HG03095 (cell line): ENCODE measurements at regions not wholly inside any gene's neighbourhood (a gene's known extent, or its start where the extent isn't known, plus 50 kb on each side); places are given as distances from the start of the nearest gene placed in this dataset.

ENCODE experiments used
- ATAC-seq: cut with Tn5 transposase; IDR thresholded peaks from one replicate; pipeline ENCODE4 v1.9.1; 2021; ENCODE audit warnings: moderate library complexity; ENCODE audit not compliant: unreplicated experiment

DNA sequence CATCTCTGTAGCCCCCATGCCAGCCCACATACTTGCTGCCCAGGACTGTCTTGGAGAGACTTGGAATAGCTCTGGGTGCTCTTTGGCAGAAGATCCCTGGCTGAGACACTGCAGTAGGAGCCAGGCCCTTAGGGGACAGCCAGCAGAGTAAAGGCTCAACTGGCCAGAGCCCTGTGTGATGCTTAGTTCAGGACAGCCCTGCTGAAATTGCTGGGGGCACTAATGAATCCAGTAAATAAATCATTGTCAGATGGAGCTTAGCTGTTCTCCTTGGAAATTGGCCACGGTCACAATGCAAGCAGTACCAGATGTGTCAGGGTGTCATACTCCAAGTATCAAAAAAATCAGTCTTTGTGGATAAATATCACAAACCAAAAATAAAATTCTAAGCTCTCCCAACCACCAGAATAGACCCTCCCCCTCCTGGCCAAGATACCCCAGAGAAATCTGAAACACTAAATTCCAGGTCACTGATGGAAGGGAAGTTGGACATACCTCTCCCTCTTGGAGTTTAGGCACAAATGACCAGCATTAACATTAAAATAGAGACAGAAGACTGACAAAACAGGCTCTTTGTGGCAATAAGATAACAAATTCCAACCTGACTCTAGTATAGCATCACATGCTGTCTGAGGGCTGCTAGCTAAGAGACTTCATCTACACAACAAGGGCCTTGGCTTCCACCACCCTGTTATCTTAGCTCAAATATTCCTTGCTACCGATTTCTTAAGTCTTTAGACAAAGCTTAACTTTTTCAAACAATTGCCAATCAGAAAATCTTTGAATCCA, 83.2 kb upstream of the DNAH14 start:
- no peak for ATAC-seq

DNA sequence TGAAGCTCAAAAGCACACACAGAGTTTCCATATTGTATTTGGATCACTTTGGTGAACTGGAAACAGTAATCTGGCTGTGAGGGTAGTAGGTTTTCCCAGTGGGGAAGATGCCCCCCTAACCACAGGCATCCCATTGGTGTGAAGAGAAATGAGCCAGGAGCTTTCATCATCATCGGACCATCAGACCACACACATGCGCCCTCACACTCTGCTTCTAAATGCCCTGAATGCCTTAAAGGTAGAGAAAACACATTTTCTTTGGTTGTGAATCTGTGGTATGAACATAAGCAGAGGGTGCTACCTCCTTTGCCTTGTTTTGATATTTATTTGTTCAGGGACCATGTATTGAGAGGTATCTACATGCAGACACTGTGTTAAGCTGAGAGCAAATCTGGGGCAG, 79.0 kb upstream of the DNAH14 start:
- ATAC-seq = no peak

DNA sequence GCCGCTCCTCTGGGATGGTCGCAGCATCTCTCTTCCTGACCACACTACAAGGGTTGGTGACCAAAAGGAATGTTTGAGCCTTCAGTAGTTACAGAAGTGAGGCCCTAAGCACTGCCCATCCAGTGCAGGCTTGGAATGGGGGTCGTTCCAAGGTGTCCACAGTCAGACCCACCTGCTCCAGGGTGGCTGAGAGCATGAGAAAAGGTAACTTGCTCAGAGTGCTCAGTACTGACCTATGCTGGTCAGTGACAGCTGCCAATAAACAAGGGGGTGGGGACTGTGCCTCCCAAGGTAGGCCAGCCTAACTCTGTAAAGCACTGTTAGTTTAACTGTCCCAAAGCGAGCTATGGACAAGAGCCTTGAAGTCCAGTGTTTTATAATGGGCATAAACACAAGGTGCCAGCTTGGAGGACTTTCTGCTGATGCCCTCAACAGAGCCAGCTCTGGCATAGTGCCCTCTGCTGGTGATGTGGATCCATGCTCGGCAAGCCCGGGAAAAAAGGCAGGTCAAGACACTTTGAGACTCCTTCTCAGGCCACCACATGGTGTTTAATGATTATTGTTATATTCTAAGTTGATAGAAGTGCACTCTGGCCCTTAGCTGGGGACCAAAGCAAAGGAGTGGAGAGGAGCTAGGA, 78.1 kb upstream of the DNAH14 start:
- ATAC-seq = peak; percentile 66

DNA sequence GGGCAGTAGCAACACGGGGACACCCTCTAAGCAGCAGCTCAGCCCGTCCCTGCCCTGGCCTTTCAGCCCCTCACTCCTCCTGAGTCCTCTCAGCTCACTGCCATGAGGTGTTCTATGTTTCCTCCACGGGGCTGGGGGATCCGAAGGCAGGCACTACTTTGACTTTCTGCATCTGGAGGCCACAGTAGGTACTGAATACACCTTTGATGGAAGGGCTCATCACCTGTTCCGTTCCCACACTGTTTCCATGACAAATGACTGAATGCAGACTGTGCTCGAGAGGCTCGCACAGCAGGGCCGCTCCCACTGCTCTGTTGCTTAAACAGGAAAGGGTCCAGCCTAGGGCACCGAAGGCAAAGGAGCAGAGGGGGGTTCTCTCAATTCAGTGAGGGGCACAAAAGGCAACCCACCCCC, 77.6 kb upstream of the DNAH14 start:
- no peak for ATAC-seq

DNA sequence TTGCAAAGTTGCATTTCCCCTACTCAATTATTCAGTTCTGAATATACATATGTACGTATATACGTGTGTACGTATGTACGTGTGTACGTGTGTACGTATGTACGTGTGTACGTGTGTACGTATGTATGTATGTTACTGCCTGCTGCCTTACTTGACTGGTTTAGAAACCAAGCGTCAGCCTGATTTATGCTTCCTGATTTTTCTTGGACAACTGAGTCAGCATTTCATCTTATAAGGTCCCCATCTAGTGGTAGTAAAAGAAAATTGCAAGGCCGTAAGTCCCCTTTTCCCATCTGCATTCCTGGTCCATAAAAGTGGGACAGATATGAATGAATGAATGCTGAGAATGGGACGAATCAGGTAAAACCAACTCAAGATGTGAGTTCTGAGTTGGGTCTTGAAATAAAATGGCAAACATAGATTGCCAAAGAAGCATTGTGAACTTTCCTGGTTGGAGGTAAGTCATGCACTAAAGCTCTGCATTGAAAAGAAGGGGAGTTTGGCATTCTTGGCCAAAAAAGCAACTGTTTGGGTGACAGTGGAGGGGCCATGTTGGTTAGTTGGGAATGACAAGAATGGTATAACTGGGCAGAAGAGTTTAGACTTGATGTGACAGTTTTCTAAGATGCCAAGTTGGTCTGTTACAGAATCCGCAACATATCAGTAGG, 76.4 kb upstream of the DNAH14 start:
- no peak for ATAC-seq

DNA sequence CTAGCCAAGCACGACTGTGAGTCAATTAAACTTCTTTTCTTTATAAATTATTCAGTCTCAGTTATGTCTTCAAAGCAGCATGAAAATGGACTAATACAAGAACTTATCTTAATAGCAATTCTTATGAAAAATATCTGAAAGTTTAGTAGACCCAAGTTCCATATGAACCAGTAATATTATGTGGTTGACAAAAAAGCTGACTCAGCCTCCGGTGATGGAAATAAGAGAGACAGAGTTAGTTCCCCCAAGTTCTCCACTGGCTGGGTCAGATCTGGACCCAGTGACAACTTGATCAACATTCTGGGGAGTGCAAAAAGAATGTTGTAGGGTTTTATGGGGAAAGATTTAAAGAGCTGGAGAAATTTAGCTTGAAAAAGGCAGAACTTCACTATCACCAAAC, 72.5 kb upstream of the DNAH14 start:
- no peak for ATAC-seq

DNA sequence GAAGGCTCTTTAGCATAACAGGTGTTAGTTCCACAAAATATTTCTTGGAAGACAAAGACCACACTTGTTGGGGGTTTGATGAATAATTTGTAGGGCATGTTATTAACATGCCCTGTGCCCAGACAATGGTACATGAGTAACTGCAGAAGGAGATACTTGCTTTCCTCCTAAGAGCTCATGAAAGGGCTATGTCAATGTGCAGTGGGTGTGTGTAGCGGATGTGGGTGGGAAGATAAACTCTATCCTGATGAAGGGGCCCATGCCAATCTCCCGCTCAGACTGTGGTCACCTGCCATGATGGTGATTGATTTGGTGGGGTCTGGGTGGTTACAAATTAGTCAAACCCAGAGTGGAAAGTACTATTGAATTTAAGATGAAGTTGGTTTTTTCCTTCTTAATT, 69.8 kb upstream of the DNAH14 start:
- ATAC-seq = no peak

DNA sequence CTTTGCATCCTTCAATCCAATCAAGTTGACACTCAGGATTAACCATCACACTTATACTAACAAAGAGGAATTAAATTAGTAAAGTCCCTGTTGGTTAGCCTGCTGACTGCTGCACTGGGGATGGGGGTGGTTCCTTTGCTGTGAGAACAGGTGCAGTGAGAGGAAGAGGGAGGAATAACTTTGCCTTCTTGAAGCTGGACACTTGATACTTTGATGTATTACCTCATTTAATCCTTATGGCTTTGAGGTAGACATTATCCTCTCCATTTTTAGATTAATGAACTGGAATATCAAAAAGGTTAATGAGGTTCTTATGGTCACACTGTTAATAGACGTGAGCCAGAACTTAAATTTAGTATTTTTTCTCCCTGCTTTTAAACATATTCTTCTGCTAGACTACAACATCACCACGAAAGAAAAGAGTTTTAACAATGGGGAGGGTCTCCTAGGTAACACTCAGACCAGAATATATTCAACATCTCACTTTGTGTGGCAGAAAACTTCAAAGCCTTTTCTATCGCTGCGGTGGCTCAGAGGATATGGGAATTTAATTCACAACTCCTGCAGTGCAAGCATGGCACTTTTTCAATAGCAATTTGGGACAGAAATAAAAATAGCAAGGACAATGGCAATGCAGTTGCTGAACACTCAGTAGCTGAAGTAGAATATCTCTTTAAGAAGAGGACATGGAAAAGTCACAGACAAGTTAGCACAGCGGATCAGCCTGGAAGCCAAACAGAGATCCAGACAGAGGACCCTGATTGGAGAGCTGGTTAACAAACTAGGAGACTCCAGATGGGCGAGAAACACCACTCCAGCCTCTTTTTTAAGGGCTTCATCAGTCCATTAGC, 68.8 kb upstream of the DNAH14 start:
- ATAC-seq = no peak

DNA sequence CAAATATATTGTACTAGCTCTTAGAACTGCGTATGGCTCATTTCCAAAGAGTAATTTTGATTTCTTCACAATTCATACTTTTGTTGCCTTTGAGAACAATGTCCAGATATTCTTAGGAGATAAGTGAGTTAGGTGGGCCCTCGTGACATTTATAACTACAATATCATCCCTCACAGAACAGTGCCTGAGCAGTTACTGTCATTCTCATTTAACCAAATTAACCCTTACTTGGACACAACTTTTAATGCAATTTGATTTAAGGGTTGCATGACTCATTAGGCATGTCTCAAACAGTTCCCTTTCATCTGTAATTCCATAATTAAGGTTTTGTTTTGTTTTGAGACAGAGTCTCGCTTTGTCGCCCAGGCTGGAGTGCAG, 68.1 kb upstream of the DNAH14 start:
- no peak for ATAC-seq

DNA sequence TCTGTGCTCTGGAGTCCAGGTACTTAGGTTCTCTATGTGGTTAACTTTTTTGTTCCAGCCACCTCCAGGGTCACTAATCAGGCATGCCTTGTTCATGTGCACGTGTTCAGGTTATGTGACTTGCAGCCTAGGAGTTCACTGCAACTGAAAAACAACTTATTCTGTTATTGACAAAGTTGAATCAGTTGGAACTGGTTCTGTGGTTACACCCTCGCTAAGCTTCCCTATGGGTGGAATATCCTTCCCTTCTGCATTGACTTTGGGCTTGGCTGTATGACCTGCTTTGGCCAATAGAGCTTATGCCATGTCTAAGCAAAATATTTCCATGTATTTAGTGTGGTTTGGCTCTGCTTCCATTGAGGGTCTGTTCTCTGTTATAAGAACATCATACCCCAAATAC, 66.0 kb upstream of the DNAH14 start:
- ATAC-seq = no peak

DNA sequence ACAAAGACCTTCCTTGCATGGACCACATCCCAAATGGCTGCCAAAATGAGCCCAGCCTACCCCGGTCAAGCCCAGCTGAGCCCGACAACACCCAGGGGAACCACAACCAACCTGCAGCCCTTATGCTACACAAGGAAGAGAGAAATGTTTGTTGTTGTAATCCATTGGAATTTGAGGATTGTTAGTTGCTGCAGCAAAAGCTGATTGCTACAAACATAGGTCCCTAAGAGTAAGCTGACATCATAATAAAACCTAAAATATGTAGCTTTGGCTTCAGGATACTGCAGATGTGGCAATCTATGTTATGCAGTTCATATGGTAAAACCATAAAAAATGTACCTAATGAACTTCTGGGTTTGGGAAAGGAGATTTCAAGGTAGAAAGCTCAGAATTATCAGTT, 65.5 kb upstream of the DNAH14 start:
- no peak for ATAC-seq

DNA sequence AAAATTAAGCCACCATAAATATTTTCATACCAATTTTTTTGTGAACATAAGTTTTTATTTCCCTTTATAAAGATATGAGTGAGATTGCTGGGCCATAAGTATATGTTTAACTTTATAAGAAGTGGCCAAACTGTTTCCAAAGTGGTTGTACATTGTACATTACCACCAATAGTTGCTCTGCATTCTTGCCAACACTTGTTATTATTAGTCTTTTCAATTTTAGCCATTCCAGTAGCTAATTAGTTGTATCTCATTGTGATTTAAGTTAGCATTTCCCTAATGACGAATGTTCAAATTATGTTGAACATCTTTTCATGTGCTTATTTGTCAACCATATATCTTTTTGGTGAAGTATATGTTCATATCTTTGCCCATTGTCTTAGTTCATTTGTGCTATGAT, 64.0 kb upstream of the DNAH14 start:
- ATAC-seq = no peak

DNA sequence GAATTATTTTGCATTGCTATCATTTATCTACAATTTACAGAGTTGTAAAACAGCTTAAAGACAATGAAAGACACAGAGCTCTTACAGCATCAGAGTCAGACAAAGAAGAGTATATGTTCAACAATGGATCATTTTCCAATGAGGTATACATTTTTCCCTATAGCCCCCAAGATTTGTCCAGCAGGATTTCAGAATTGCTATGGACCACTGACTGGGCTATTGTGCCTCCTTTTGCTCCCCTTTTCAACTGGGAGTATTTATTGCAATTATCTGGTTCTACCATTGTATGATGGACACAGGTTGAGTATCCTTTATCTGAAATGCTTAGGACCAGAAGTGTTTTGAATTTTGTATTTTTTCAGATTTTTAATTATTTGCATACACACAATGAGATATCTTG, 62.5 kb upstream of the DNAH14 start:
- ATAC-seq = no peak

DNA sequence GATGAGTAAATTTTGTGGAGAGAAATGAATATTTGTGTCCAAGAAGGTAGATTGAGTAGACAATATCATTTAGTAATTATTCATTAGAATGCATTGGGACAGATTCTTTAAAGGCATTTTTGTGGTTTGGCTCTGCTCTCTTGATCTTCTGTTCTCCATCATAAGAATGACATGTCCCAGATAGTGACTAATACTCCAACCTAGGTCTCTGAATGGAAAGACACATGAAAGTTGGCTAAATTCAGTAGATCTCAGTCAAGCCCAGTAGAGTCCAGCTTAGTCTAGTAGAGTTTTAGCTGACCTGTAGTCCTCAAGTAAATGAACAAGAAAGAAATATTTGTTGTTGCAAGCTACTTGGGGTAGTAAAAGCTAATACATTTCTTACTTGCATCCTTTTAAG, 61.8 kb upstream of the DNAH14 start:
- no peak for ATAC-seq

DNA sequence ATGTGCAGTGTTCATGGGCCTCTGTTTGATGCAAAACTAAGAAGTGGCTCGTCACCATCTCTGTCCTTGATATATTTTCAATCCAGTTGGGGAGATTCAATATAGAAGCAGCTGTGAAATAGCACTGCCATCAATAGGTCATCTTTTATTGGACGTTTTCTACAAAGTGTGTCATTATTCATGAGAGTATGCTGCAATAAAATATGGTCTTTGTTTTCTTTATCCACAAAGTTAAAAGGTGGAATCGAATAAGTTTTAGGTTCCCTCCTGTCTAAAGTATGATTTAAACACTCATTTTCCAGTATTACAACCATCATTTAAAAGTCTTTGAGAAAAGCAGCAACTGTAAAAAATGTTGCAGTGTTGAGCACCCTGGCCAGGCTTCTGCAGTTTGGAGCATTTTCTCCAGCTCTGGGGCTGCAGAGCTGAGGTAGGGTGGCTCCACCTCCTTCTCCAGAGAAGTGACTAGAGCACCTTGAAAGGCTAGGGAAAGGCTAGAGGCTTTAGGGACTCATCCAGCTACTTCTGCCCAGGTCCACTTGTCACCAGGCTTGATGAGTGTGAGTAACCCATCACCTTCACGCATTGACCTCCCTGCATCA, 56.5 kb upstream of the DNAH14 start:
- ATAC-seq = no peak

DNA sequence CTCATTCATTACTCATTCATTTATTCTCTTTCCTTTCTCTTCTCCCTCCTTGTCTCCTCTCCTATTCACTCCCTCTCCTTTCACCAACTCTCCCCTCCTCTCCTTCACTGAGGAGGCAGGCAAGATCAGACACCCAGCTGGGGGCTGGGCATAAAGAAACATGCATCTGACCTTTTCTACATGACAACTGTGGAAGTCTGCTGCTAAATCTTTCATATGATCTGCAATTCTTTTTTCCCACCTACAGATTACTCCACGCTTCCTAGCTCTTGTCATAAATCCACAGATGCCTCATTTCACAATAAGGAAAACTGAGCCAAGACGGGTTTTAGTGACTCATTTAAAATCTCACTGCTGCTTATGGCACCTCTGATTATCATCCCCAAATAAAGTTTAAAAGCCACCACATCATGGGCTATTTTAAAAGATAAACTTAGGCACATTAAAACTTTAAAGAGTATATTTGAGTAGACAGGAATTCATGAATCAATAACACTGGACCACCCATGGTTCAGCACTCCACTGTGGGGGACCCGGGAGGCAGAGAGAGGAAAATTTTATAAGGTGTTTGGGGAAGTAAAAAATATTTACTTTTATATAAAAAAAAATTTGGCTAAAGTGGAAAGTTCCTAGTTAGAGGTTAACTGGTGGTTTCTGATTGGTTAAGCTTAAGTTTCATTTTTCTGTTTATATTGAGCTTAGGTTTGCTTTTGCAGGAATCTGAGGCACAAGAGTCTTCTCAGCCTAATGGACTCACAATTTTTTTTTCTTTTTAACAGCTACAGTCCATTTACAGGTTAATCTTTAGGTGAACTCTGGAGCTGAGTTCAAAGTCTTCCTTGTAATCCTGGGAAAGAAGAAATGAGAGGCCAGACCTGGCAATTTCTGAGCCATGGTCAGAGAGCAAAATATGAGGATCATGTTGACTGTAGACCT, 55.8 kb upstream of the DNAH14 start:
- no peak for ATAC-seq

DNA sequence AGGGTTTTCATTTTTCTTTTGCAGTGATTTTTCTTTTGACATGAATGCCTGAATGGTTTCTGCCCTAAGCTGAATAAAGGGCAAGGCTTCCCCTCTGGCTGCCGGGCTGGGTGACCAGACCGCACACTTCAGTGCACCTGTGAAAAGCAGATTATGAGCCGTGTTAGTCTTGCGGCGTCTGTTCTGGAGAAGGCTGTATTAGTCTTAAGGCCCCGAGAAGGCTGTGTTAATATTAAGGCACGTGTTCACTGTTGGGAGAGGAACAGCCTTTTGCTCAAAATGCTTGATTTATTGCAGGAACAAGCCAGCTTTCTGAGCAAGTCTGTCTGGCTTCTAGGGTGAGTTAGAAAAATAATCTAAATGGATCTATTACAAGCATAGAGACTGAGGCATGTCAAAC, 54.7 kb upstream of the DNAH14 start:
- no peak for ATAC-seq

DNA sequence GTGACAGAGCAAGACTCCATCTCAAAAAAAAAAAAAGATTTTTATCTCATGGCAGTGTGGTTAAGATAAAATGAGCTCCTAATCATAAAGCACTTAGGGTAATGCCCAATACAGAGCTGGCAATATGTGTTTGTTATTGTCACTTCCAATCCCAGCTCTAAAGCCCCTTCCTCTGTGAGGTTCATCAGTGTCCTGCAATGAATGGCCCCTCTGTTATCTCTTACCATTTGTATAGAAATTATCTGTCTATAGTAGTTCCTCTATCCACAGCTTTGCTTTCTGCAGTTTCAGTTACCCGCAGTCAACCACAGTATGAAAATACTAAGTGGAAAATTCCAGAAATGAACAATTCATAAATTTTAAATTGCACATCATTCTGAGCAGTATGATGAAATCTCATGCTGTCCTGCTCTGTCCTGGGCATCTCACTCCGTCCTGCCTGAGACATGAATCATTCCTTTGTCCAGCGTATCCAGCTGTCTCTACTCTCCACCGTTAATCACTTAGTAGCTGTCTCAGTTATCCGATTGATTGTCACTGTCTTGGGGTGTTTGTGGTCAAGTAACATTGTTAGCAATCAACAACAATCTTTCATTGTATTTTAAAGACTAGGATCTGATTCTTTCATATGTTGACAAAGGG, 50.2 kb upstream of the DNAH14 start:
- no peak for ATAC-seq
